ENCODE measurements at regions not wholly inside any gene's neighbourhood (a gene's known extent, or its start where the extent isn't known, plus 50 kb on each side); places are given as distances from the start of the nearest gene placed in this dataset.

- POLR2A ChIA-PET, result no interaction called here
- DNase-seq (ENCODE audit: low read depth, low spot score), result no peak
- TF ChIP-seq CTCF (IDR thresholded peaks at IDR 0.05; ENCODE audit: insufficient read depth, low read length, missing control alignments), result no peak
- no peak overlapping the region for H3K4me3 ChIP-seq (ENCODE audit: low read depth, low read length)
- CTCF ChIA-PET, result no interaction called here
These were observed 156.9 kb upstream of the ZNF536 start for GRCh38 chr19:30215248-30215647.

- no peak overlapping the region for H3K4me3 ChIP-seq (ENCODE audit: low read depth, low read length)
- ChIA-PET CTCF (no interaction called here), POLR2A (no interaction called here)
- DNase-seq (ENCODE audit: low read depth, low spot score), result no peak
- no peak for TF ChIP-seq CTCF (IDR thresholded peaks at IDR 0.05; ENCODE audit: insufficient read depth, low read length, missing control alignments)
These were observed 155.7 kb upstream of the ZNF536 start for GRCh38 chr19:30216453-30216852.

- ChIA-PET CTCF (no interaction called here), POLR2A (no interaction called here)
- no peak for TF ChIP-seq CTCF (IDR thresholded peaks at IDR 0.05; ENCODE audit: insufficient read depth, low read length, missing control alignments)
- DNase-seq (ENCODE audit: low read depth, low spot score), result no peak
- no peak overlapping the region for H3K4me3 ChIP-seq (ENCODE audit: low read depth, low read length)
These were observed 154.7 kb upstream of the ZNF536 start for GRCh38 chr19:30217461-30217860.

GRCh38 chr19:30219702-30220101 lies 152.5 kb upstream of the ZNF536 start:
- no peak for TF ChIP-seq CTCF (IDR thresholded peaks at IDR 0.05; ENCODE audit: insufficient read depth, low read length, missing control alignments)

GRCh38 chr19:30221176-30221575 lies 151.0 kb upstream of the ZNF536 start:
- POLR2A ChIA-PET, result no interaction called here
- no peak for DNase-seq (ENCODE audit: low read depth, low spot score)
- CTCF ChIA-PET, result no interaction called here

More at GRCh38 chr19:30219702-30220101, 152.5 kb upstream of the ZNF536 start:
- H3K4me3 ChIP-seq (ENCODE audit: low read depth, low read length), result no peak overlapping the region
- CTCF ChIA-PET, result no interaction called here
- POLR2A ChIA-PET, result no interaction called here
- DNase-seq (ENCODE audit: low read depth, low spot score), result no peak

GRCh38 chr19:30222428-30222873 lies 149.7 kb upstream of the ZNF536 start:
- H3K4me3 ChIP-seq (ENCODE audit: low read depth, low read length), result no peak overlapping the region
- DNase-seq (ENCODE audit: low read depth, low spot score), result no peak
- TF ChIP-seq CTCF (IDR thresholded peaks at IDR 0.05; ENCODE audit: insufficient read depth, low read length, missing control alignments), result peak; percentile 76
- ChIA-PET POLR2A (no interaction called here), CTCF (no interaction called here)

More at GRCh38 chr19:30221176-30221575, 151.0 kb upstream of the ZNF536 start:
- H3K4me3 ChIP-seq (ENCODE audit: low read depth, low read length), result no peak overlapping the region
- TF ChIP-seq CTCF (IDR thresholded peaks at IDR 0.05; ENCODE audit: insufficient read depth, low read length, missing control alignments), result no peak
